ENCODE measurements at regions not wholly inside any gene's neighbourhood (a gene's known extent, or its start where the extent isn't known, plus 50 kb on each side); places are given as distances from the start of the nearest gene placed in this dataset.

DNA sequence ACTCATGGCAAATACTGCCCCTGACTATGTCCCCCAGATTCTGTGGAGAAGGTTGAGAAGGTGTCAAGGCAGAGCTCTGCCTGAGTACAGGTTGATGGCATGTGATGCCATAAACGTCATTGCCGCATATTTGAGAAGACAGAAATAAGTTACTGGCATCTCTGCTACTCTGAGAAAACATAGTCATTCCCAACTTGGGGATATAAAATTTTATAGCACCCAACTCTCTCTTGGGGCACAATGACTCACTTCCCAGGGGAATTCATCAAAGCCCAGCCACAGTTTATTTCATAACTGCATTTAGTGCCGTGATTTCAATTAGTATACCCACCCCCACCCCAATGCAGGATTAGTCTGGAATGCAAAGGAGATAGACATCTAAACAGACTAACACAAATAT is 101.9 kb upstream of the TNR start:
- TF ChIP-seq POLR2A (IDR thresholded peaks at IDR 0.05) (no peak), CTCF (IDR thresholded peaks at IDR 0.05) (no peak), POLR2AphosphoS5 (IDR thresholded peaks at IDR 0.05) (no peak)

All from prostate gland (tissue), 2 donors.